CD14-positive monocyte (primary cell): ENCODE measurements at regions not wholly inside any gene's neighbourhood (a gene's known extent, or its start where the extent isn't known, plus 50 kb on each side); places are given as distances from the start of the nearest gene placed in this dataset.

Source experiments
- DNase-seq, 3 donors: peaks; one replicate each; pipeline ENCODE4 v3.0.0-alpha.2; 2011 to 2022
- H2AFZ ChIP-seq: 2 replicates; pipeline ENCODE4 v1.6.0; 2012; ENCODE audit warnings: mild to moderate bottlenecking, low read depth, low read length, inconsistent platforms; ENCODE audit not compliant: insufficient read depth, poor library complexity, severe bottlenecking
- H3K27ac ChIP-seq, 2 donors: 1 replicate in 1 of 2; 2 replicates in 1 of 2; pipeline ENCODE4 v1.5.1; 2012 to 2013; ENCODE audit warnings: low read length in 2 of 2, control low read depth in 1 of 2, inconsistent platforms in 1 of 2, low read depth in 1 of 2, mild to moderate bottlenecking in 1 of 2
- H3K27me3 ChIP-seq, 2 donors: one replicate each; pipeline versions ENCODE4 v1.6.0 to v1.6.1; 2011 to 2013; ENCODE audit warnings: low read length in 2 of 2; ENCODE audit not compliant: control insufficient read depth in 2 of 2, insufficient read depth in 2 of 2
- H3K36me3 ChIP-seq, 2 donors: replicated peaks in 1 of 2; 1 replicate in 1 of 2; 2 replicates in 1 of 2; pipeline versions ENCODE4 v1.5.1 to v1.6.1; 2012 to 2013; ENCODE audit warnings: low read length in 2 of 2, control low read depth in 1 of 2, inconsistent platforms in 1 of 2, mild to moderate bottlenecking in 1 of 2; ENCODE audit not compliant: insufficient read depth in 2 of 2, control insufficient read depth in 1 of 2
- H3K4me1 ChIP-seq, 2 donors: 1 replicate in 1 of 2; 2 replicates in 1 of 2; pipeline versions ENCODE4 v1.5.1 to v1.6.1; 2012 to 2013; ENCODE audit warnings: low read length in 2 of 2, control low read depth in 1 of 2, inconsistent platforms in 1 of 2, mild to moderate bottlenecking in 1 of 2, moderate library complexity in 1 of 2; ENCODE audit not compliant: insufficient read depth in 2 of 2, control insufficient read depth in 1 of 2
- H3K4me2 ChIP-seq: replicated peaks from 2 replicates; pipeline ENCODE3; 2012; ENCODE audit warnings: low read length, moderate library complexity, mild to moderate bottlenecking; ENCODE audit not compliant: poor library complexity, severe bottlenecking; ENCODE audit errors: extremely low read depth
- H3K4me3 ChIP-seq, 3 experiments: fragments of 200-600 bp in 1 of 3; sonication (generic) in 1 of 3; replicated peaks in 1 of 3; 1 replicate in 2 of 3; 2 replicates in 1 of 3; pipeline ENCODE4 v1.5.1; 2011 to 2013; ENCODE audit warnings: low read length in 3 of 3, mild to moderate bottlenecking in 3 of 3, control low read depth in 2 of 3, low read depth in 2 of 3, inconsistent platforms in 1 of 3, moderate library complexity in 1 of 3
- H3K79me2 ChIP-seq: 2 replicates; pipeline ENCODE4 v1.6.0; 2012; ENCODE audit warnings: mild to moderate bottlenecking, control low read depth, inconsistent platforms, low read length, moderate library complexity; ENCODE audit not compliant: insufficient read depth
- H3K9ac ChIP-seq: 2 replicates; pipeline ENCODE4 v1.6.0; 2017; ENCODE audit warnings: low read length, mild to moderate bottlenecking; ENCODE audit not compliant: insufficient read depth, poor library complexity, severe bottlenecking
- H3K9me3 ChIP-seq, 2 donors: replicated peaks in 1 of 2; 1 replicate in 1 of 2; 2 replicates in 1 of 2; pipeline versions ENCODE4 v1.5.1 to v1.6.1; 2012 to 2013; ENCODE audit warnings: low read length in 2 of 2, control low read depth in 1 of 2; ENCODE audit not compliant: control insufficient read depth in 1 of 2, insufficient read depth in 1 of 2
- H4K20me1 ChIP-seq: 2 replicates; pipeline ENCODE4 v1.6.0; 2012; ENCODE audit warnings: mild to moderate bottlenecking, low read length, control low read depth, moderate library complexity; ENCODE audit not compliant: insufficient read depth
- H3K27ac Mint-ChIP-seq, 7 donors: one replicate each; pipeline ENCODE4 v1.8.0; 2020; ENCODE audit warnings: mild to moderate bottlenecking in 7 of 7, mixed read lengths in 7 of 7, moderate library complexity in 6 of 7, inconsistent platforms in 2 of 7
- H3K27me3 Mint-ChIP-seq, 3 donors: one replicate each; pipeline ENCODE4 v1.8.0; 2021 to 2022; ENCODE audit warnings: low read depth in 3 of 3, mild to moderate bottlenecking in 3 of 3, mixed read lengths in 3 of 3, moderate library complexity in 3 of 3, inconsistent platforms in 1 of 3
- H3K36me3 Mint-ChIP-seq, 2 donors: one replicate each; pipeline ENCODE4 v1.8.0; 2020; ENCODE audit warnings: mixed read lengths in 2 of 2, inconsistent platforms in 1 of 2, mild to moderate bottlenecking in 1 of 2
- H3K4me1 Mint-ChIP-seq: one replicate; pipeline ENCODE4 v1.8.0; 2020; ENCODE audit warnings: mild to moderate bottlenecking, mixed read lengths
- H3K4me3 Mint-ChIP-seq, 2 donors: one replicate each; pipeline ENCODE4 v1.8.0; 2020; ENCODE audit warnings: mild to moderate bottlenecking in 2 of 2, mixed read lengths in 2 of 2, moderate library complexity in 1 of 2
- H3K9me3 Mint-ChIP-seq, 7 donors: one replicate each; pipeline ENCODE4 v1.8.0; 2020 to 2022; ENCODE audit warnings: mixed read lengths in 7 of 7, mild to moderate bottlenecking in 6 of 7, moderate library complexity in 6 of 7, inconsistent platforms in 2 of 7
- CTCF ChIP-seq: fragments of 200-600 bp; IDR thresholded peaks from one replicate; pipeline ENCODE4 v1.8.0; 2022; ENCODE audit warnings: antibody characterized with exemption, mild to moderate bottlenecking
- WGBS: methylation state at CpG from one replicate; pipeline ENCODE4 v1.1.5; 2013; ENCODE audit warnings: missing lambda C conversion rate; ENCODE audit not compliant: insufficient coverage; 5-methylcytosine and 5-hydroxymethylcytosine counted together
- intact Hi-C, 2 donors: fragments of 100-400 bp; cut with micrococcal nuclease; formaldehyde crosslinking; loops; one replicate each; pipeline versions ENCODE4 v1.15.0 to v1.15.1; 2023

GRCh38 chr13:85709072-85709471 is 90.1 kb downstream of the SLITRK6 start:
- no peak for DNase-seq
- Histone ChIP-seq H3K27ac (no peak overlapping the region), H2AFZ (no peak overlapping the region), H4K20me1 (no peaks in the 10 kb centered on the region), H3K4me1 (no peaks in the 10 kb centered on the region), H3K27me3 (no peaks in the 10 kb centered on the region), H3K9me3 (no peaks in the 10 kb centered on the region), H3K79me2 (no peaks in the 10 kb centered on the region), H3K36me3 (no peaks in the 10 kb centered on the region), H3K4me2 (no peak overlapping the region), H3K9ac (no peak overlapping the region), H3K4me3 (no peak overlapping the region)
- H3K4me3 Mint-ChIP-seq = no peak overlapping the region
- no peak overlapping the region for H3K27ac Mint-ChIP-seq
- H3K36me3 Mint-ChIP-seq = no peaks in the 10 kb centered on the region
- WGBS = 40% methylated on average over 1 of the region's 2 CpGs
- peaks cover 0 to 6% (median 2%) of the 10 kb centered on the region in 7 donors for H3K9me3 Mint-ChIP-seq
- H3K4me1 Mint-ChIP-seq = no peaks in the 10 kb centered on the region
- intact Hi-C loops = no loop called here
- TF ChIP-seq CTCF = no peak
- no peaks in the 10 kb centered on the region for H3K27me3 Mint-ChIP-seq

DNA sequence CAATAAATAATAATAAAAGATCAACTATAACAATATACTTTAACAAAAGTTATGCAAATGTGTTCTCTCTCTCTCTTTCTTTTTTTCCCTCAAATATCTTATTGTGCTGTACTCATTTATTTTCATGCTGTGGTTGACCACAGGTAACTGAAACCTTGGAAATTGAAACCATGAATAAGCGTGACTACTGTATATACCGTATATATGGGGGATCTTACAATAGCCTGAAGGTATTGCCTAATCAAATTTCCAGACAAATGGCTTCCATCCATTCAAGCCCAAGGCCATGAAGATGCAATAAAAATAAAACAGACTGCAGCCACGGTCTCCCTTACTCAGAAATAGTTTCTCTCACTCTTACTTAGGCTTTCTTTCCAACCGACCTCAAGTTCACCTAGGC is 98.3 kb downstream of the SLITRK6 start:
- Mint-ChIP-seq H3K36me3 (no peaks in the 10 kb centered on the region), H3K4me3 (no peak overlapping the region), H3K4me1 (no peaks in the 10 kb centered on the region), H3K27me3 (peaks cover 0 to 2% (median 0%) of the 10 kb centered on the region in 3 donors), H3K9me3 (peaks cover 6 to 24% (median 17%) of the 10 kb centered on the region in 7 donors), H3K27ac (no peak overlapping the region)
- H3K4me3 ChIP-seq = no peak overlapping the region
- no peak for TF ChIP-seq CTCF
- H3K27ac ChIP-seq = no peak overlapping the region
- H2AFZ ChIP-seq = no peak overlapping the region
- intact Hi-C loops = no loop called here
- WGBS = 63% methylated on average over 2 of the region's 4 CpGs
- no peaks in the 10 kb centered on the region for H3K36me3 ChIP-seq
- no peak overlapping the region for H3K4me2 ChIP-seq
- no peaks in the 10 kb centered on the region for H3K27me3 ChIP-seq
- no peaks in the 10 kb centered on the region for H4K20me1 ChIP-seq
- H3K9me3 ChIP-seq = peaks cover 4 to 8% of the 10 kb centered on the region in 2 donors
- no peaks in the 10 kb centered on the region for H3K79me2 ChIP-seq
- H3K9ac ChIP-seq = no peak overlapping the region
- H3K4me1 ChIP-seq = no peaks in the 10 kb centered on the region
- no peak for DNase-seq
